CD4-positive, alpha-beta T cell treated with Interleukin-4 for 1 hour (primary cell): ENCODE measurements at regions not wholly inside any gene's neighbourhood (a gene's known extent, or its start where the extent isn't known, plus 50 kb on each side); places are given as distances from the start of the nearest gene placed in this dataset.

Experiments used
- DNase-seq, 2 donors: peaks; one replicate each; pipeline ENCODE4 v3.0.0-alpha.2; 2020 to 2022

DNA sequence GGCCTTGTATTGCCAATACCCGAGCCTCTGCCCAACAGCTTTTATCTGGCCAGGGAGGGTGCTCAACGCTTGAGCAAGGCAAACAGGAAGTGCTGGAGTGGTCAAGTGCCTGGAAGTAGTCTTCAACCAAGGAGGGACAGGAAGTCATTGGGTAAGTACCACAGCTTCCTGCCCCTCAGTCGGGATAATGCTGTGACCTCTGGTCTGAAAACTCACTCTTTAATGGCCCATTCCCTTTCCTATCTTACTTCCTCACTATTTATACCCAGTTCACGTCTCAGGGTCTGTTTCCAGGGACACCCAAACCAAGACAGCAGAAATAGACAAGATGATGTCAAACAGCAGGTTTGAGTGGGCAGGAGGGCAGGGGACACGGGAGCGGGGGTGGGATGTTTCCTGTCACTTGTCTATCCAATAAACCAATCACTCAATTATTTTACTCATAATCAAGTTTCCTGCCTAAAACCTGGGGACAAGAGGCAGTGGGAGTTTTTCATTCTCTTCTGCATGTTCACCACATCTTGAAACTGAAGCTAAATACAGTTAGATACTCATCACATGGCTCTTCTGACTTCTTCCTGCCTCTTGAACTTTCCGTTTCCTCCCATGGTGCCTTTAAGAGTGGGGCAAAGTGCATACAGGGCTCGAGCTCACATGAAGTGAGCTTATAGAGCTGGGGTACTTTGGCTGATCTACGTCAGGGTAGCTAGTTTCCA lies 68.9 kb upstream of the CAB39 start:
- DNase-seq, result peak; percentile 56 to 58

DNA sequence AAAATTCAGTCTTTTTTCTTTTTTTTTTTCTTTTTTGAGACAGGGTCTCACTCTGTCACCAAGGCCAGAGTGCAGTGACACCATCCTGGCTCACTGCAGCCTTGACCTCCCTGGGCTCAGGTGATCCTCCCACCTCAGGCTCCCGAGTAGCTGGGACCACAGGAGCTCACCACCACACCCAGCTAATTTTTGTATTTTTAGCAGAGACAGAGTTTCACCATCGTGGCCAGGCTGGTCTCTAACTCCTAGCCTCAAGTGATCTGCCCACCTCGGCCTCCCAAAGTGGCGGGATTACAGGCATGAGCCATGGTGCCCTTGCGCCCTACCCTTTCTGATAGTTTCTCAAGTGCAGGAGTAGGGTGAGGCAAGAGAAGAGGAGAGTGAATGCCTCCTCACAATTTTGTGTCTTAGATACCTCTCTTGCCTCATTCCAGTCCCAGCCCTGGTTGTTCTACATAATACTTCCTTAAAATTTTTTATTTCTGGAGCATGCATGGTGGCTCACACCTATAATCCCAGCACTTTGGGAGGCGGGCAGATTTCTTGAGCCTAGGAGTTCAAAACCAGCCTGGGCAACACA lies 68.2 kb upstream of the CAB39 start:
- DNase-seq, result no peak

DNA sequence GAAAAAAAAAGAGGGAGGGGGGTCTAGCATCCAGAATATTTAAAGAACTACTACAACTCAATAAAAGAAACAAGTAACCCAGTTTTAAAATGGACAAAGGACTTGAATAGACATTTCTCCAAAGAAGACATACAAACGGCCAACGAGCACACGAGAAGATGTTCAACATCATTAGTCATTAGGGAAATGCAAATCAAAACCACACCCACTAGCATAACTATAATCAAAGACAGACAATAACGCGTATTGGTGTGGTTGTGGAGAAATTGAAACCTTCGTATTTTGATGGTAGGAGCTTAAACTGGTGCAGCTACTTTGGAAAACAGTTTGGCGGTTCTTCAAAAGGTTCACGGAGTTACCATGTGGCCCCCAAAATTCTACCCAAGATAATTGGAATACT lies 64.3 kb upstream of the CAB39 start:
- DNase-seq, result no peak

DNA sequence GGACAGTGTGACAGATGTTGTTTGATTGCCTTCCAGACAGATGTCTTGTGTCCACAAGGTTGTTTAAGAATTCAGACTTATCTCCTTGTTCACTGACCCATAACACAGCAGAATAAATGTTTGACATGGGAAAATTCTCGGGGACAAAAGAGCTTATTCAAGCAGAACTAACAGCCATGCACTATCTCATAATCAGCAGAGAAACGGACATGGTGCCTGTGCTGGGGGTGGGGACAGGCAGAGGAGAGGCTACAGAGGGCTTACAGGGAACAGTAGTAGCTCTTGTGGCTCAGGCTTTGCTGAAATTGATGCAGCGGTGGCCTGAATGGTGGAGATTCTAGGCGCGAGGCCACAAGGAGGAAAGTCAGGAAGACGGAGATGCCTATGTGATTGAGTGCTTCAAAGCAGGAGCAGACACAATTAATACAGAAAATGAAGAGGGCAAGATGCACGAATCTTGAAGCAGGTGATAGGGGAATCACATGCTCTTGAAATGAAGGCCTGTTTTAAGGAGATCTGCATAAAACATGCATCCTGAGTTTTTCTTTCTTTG lies 62.0 kb upstream of the CAB39 start:
- no peak for DNase-seq

DNA sequence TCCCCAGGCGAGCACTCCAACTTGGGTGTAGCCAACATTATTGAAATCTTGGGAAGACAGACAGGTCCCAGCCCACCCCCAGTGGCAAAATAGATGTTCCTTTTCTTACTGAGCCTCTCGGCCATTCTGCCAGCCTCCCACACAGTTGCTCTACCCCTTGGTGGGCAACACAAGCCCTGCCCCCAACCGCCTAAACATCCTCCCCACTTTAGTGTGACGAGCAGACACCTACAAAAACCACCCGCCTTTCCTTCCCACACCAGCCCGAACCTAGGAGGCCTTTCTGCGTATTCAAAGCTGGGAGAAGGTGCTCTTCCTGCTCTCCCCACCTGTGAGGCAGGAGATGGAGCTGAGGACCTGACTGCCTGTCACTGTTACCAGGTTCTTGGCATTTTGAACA lies 58.6 kb upstream of the CAB39 start:
- no peak for DNase-seq

DNA sequence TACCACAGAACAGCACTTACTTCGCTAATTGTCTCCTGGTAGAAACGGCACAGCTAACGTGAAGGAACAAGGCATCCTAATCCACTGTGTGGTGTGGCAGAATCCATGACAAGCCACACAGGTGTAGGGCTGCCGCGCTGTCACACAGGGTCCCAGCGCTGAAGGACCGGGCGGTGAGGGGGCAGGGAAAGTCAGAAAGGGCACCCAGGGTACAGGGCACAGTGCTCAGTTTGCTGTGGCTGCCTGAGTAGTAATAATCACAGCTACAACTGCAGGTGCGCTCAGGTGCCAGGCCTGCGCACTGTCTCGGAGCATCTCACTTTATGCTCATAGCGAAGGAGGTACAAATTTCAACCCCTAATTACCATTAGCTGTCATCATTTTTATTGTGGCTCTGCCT lies 55.2 kb upstream of the CAB39 start:
- DNase-seq, result no peak

DNA sequence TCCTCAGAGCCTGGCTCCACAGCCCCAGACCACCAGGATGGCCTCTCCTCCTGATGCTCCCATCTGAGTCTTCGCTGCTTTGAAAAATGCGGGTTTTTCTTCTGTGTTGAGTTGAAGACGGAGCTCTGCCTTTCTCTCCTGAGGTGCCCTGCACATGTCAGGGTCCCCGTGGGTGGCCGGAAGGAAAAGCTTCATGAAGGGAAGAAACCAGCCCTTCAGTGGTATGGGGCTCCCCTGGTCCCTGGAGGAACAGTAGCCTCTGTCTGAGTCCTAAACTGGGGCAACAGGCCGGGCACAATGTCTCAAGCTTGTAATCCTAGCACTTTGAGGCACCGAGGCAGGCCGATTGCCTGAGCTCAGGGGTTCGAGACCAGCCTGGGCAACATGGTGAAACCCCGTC lies 54.7 kb upstream of the CAB39 start:
- no peak for DNase-seq

DNA sequence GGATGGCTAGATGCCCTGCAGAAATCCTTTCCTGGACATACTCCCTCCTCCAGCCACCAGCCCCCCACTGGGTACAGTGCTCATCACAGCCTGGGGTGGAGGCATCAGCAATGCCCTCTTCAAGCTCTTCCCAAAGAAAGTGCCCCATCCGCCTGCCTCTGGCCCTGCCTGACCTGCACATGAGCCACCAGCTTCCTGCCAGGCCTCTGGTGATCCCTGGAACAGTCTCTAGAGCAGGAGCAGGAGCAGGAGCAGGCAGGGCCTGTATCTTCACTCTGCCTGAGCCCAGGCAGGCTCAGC lies 54.1 kb upstream of the CAB39 start:
- no peak for DNase-seq

DNA sequence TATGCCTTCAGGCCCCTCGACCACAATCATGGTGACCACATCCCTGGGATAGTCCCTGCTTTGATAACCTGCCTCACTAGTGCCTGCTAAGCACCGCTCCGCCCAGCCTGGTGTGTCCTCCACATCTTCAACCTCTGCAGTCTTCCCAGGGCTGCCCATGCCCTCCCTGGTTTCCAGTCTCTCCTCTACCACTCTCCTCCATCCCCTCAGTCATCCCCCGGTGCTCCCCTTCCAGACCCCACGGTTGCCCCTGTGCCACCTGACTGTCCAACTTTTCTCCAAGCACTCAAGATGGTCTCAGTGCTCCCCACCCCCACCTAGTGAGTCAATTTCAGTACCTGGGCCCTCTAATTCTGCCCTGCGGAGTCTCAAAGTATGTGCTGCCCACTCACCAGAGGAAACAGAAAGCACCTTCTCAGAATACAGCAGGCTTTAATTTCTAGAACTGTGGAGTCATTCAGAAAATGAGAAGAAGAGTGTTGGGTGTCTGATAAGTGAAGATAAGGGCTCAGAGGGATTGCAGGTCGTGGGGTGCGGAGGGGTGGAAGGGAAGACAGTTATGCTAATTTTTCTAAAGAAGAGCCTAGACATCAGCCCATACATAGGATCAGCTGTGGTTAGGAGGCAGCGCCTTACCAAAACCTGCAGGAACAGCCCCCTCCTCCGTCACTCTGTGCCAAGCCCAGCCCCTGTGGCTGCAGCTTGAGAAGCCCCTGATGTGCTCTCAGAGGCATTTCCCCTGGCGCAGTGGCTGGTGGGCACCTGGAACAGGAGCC lies 53.6 kb upstream of the CAB39 start:
- DNase-seq, result peak in 1 of 2 donors; percentile 47

DNA sequence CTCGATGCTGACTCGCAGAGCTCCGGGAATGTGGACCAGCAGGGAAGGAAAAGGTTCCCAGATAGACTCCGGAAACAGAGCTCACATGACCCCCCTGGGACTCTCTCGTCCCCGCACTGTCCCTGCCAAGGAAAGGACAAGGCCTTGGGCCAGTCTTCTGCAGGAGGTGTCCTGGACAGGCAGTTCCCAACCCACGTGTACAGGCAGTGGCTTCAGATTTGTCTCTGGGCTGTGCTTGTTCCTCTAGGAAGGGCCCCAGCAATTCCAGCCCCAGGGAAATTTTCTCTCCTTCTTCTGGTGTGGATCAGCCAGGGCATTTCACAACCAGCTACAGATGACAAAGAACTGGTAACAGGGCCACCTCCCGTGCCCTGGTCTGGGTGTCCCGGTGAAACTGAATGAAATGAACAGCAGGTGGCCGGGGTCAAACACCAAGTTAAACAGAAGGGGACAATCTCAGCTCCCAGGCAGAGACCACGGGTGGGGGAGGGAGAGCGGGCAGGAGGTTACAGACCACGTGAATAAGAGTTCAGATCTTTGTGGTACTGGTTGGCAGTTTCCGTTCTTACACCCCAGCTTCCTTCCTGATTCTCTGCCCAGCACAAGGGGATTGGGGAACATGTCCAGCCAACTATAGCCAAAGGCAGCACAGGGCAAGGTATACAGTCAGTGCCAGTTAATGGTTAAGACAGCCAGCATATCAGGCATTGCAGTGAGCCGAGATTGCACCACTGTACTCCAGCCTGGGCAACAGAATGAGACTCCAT lies 52.2 kb upstream of the CAB39 start:
- peak; percentile 58 to 62 for DNase-seq

DNA sequence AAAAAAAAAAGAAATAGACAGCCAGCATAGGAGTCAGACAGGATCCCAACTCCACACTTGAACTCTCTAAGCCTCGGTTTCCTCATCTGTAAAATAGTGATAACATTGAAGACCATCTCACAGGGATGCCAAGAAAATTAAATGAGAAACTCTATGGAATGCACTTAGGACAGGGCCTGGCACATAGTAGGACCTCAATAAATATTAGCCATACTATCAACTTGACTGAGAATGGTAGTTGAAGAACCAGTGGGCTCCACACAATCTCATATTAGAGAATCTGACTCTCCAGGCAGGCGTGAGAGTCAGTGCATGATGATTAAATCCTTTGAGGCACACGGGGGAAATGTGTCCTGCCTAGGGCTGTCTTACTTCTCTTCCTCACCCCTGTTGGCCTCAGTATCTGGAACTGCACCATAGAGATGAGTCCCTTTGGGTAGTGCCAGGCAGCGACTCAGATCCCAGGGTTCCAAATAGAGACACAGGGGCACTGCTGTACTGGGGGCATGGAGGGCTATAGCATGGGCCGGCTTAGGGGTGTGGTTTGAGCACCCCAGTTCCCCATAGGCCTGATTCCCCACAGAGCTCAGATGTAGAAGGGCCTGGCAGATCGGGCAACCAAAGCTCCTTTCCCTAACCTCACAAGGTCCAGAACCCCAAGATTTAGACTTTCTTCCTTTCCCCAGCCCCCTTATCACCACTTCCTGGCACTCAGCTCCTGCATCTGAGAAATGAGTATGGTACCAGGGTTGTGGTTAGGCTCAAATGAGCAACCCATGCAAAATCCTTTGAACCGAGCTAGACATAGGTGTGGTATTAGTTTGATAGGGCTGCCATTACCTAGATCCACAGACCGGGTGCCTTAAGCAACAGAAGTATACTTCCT lies 51.3 kb upstream of the CAB39 start:
- peak in 1 of 2 donors; percentile 66 for DNase-seq
